ENCODE measurements at regions not wholly inside any gene's neighbourhood (a gene's known extent, or its start where the extent isn't known, plus 50 kb on each side); places are given as distances from the start of the nearest gene placed in this dataset.
A peak's percentile ranks its signal among the peaks of the same experiment; 100 is the strongest.
"Not testable (repeated sequence)": the region's sequence is repeated elsewhere in the genome, so short reads cannot be mapped to it uniquely, and the experiment has no call there.

- not testable (repeated sequence) for H3K4me3 ChIP-seq (ENCODE audit: low read depth, low read length)
These were observed 69.6 kb upstream of the CCDC6 start for GRCh38 chr10:59975918-59976317.

GRCh38 chr10:59971915-59972314 lies 65.6 kb upstream of the CCDC6 start:
- DNase-seq (ENCODE audit: low read depth): peak; percentile 73
- TF ChIP-seq, protein P1, sequence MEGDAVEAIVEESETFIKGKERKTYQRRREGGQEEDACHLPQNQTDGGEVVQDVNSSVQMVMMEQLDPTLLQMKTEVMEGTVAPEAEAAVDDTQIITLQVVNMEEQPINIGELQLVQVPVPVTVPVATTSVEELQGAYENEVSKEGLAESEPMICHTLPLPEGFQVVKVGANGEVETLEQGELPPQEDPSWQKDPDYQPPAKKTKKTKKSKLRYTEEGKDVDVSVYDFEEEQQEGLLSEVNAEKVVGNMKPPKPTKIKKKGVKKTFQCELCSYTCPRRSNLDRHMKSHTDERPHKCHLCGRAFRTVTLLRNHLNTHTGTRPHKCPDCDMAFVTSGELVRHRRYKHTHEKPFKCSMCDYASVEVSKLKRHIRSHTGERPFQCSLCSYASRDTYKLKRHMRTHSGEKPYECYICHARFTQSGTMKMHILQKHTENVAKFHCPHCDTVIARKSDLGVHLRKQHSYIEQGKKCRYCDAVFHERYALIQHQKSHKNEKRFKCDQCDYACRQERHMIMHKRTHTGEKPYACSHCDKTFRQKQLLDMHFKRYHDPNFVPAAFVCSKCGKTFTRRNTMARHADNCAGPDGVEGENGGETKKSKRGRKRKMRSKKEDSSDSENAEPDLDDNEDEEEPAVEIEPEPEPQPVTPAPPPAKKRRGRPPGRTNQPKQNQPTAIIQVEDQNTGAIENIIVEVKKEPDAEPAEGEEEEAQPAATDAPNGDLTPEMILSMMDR (conservative IDR thresholded peaks at IDR 0.05; ENCODE audit: low read depth, low read length): no peak
- no peak overlapping the region for H3K4me3 ChIP-seq (ENCODE audit: low read depth, low read length)

More at GRCh38 chr10:59975918-59976317, 69.6 kb upstream of the CCDC6 start:
- DNase-seq (ENCODE audit: low read depth): not testable (repeated sequence)

GRCh38 chr10:59970396-59971368 lies 64.3 kb upstream of the CCDC6 start:
- TF ChIP-seq, protein P1 (conservative IDR thresholded peaks at IDR 0.05; ENCODE audit: low read depth, low read length): no peak
- no peak overlapping the region for H3K4me3 ChIP-seq (ENCODE audit: low read depth, low read length)

DNA sequence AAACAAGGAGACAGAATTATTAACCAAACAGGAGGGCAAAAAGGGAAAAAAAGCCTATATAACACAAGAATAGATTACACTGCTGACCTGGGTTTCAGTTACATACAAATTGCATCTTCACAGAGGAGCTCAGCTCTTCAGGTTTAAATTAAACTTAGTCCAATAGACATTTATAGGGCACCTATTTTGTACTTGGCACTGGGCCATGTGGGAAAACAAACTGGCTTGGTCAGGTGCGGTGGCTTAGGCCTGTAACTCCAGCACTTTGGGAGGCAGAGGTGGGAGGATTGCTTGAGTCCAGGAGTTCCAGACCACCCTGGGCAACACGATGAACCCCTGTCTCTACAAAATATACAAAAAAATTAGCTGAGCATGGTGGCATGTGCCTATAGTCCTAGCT lies 62.3 kb upstream of the CCDC6 start:
- no peak for DNase-seq (ENCODE audit: low read depth)
- no peak overlapping the region for H3K4me3 ChIP-seq (ENCODE audit: low read depth, low read length)
- TF ChIP-seq, protein P1 (conservative IDR thresholded peaks at IDR 0.05; ENCODE audit: low read depth, low read length): no peak

More at GRCh38 chr10:59970396-59971368, 64.3 kb upstream of the CCDC6 start:
- no peak for DNase-seq (ENCODE audit: low read depth)

GRCh38 chr10:59967079-59967478 lies 60.7 kb upstream of the CCDC6 start:
- H3K4me3 ChIP-seq (ENCODE audit: low read depth, low read length): no peak overlapping the region
- DNase-seq (ENCODE audit: low read depth): no peak
- TF ChIP-seq, protein P1 (conservative IDR thresholded peaks at IDR 0.05; ENCODE audit: low read depth, low read length): no peak

DNA sequence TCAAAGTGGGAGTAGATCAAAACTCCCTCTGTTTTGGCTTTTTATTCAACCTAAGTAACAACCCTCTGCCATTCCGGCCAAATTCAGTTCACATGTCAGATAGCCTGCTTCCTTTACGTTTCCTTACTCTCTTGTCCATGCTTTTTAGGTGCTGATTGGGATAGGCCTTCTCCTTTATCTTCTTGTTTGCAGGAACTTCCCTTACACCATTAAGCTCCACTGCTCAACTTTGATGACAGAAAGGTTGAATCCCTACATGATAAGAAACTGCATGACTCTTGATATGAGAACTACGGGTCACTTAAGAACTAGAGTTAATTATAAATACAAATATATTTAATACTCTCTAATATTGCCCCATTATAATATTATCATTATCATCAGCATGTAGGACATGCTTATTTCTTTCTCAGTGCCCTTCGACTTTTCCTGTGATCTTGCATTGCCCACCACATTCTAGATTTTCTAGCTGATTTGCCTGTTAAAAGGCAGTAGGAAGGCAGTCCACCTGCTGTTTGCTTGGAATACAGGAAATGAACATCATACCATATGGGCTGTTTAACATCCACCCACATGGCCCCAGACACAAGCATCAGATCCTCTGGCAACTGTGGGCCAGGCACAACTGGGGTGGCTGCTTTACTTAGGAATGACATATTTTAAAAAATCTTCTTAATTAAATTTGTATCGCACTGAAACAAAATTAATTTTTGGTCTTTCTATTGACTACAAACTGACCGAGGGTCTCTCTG lies 59.7 kb upstream of the CCDC6 start:
- TF ChIP-seq, protein P1 (conservative IDR thresholded peaks at IDR 0.05; ENCODE audit: low read depth, low read length): no peak
- no peak for DNase-seq (ENCODE audit: low read depth)
- H3K4me3 ChIP-seq (ENCODE audit: low read depth, low read length): no peak overlapping the region

DNA sequence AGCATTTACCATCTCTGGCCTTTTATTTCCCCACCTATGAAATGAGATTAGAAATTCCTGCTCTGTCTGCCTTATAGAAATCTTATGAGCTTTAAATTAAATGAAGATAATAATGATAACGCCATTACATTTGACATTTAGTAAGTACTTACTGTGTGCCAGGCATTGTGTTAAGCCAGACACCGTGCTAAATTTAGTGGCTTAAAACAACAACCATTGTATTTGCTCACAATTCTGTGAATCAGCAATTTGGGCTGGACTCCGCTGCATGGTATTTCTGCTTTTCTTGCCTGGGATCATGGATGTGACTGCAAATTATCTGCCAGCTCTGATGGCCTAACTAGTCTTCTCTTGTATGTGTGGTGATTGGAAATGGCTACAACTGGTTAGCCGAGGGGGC lies 56.4 kb upstream of the CCDC6 start:
- H3K4me3 ChIP-seq (ENCODE audit: low read depth, low read length): no peak overlapping the region
- TF ChIP-seq, protein P1 (conservative IDR thresholded peaks at IDR 0.05; ENCODE audit: low read depth, low read length): no peak
- DNase-seq (ENCODE audit: low read depth): no peak
